Psoas muscle (tissue), 7 donors: ENCODE measurements at regions not wholly inside any gene's neighbourhood (a gene's known extent, or its start where the extent isn't known, plus 50 kb on each side); places are given as distances from the start of the nearest gene placed in this dataset.

Source experiments
- ATAC-seq, 4 donors: fragments of 200-7000 bp; cut with Tn5 transposase; one replicate each; pipeline ENCODE4 v1.9.1; 2020; ENCODE audit warnings: moderate library complexity in 3 of 4, mild to moderate bottlenecking in 2 of 4
- DNase-seq, 2 donors: peaks; one replicate each; pipeline ENCODE4 v3.0.0-alpha.2; 2020
- H3K27ac ChIP-seq: fragments of 200-600 bp; one replicate; pipeline ENCODE4 v1.8.0; 2022
- H3K27me3 ChIP-seq, 3 donors: fragments of 200-600 bp in 1 of 3; one replicate each; pipeline versions ENCODE4 v1.6.1 to v1.8.0; 2013 to 2022; ENCODE audit warnings: low read length in 2 of 3, mild to moderate bottlenecking in 2 of 3, moderate library complexity in 1 of 3; ENCODE audit not compliant: insufficient read depth in 3 of 3
- H3K36me3 ChIP-seq, 2 donors: fragments of 200-600 bp in 1 of 2; one replicate each; pipeline versions ENCODE4 v1.6.1 to v1.8.0; 2013 to 2022; ENCODE audit warnings: low read depth in 1 of 2, mild to moderate bottlenecking in 1 of 2, moderate library complexity in 1 of 2; ENCODE audit not compliant: insufficient read depth in 1 of 2
- H3K4me1 ChIP-seq: fragments of 200-600 bp; one replicate; pipeline ENCODE4 v1.8.0; 2022
- H3K4me3 ChIP-seq: fragments of 200-600 bp; one replicate; pipeline ENCODE4 v1.8.0; 2022; ENCODE audit warnings: mild to moderate bottlenecking
- H3K9me3 ChIP-seq: fragments of 200-600 bp; one replicate; pipeline ENCODE4 v1.8.0; 2022
- WGBS, 3 donors: extraction: QIAGEN DNeasy Blood & Tissue Kit; methylation state at CpG; one replicate each; pipeline versions ENCODE4 v1.1.6 to v1.1.7; 2013; 5-methylcytosine and 5-hydroxymethylcytosine counted together
- intact Hi-C, 2 donors: fragments of 100-400 bp; cut with DNase I; formaldehyde crosslinking; loops; one replicate each; pipeline versions ENCODE4 v1.11.0 to v1.14.2; 2022
- TF ChIP-seq, protein P1 (sequence below): fragments of 200-600 bp; IDR thresholded peaks from one replicate; pipeline ENCODE4 v1.8.0; 2022; ENCODE audit warnings: antibody characterized with exemption
- donor health status: healthy with polysubstance abuse.
- donor health status: DM: no; HTN: no; CAD: no; lungs with moderate emphysema.
- donor health status: Bipolar disorder and iron deficiency.
- donor health status: healthy.
- donor health status: DM: yes; HTN: yes; CAD: no.
- donor health status: DM: no; HTN: no; CAD: no.
- donor health status: DM: yes; HTN: yes; CAD: no.

- Histone ChIP-seq H3K36me3 (no peaks in the 10 kb centered on the region), H3K27ac (no peak overlapping the region), H3K4me1 (no peaks in the 10 kb centered on the region), H3K27me3 (no peaks in the 10 kb centered on the region), H3K9me3 (no peaks in the 10 kb centered on the region), H3K4me3 (no peak overlapping the region)
- ATAC-seq = no peak
- 75 to 81% (median 77%) methylated on average over 5 of the region's 5 CpGs for WGBS, 3 donors
- DNase-seq = no peak
- TF ChIP-seq, protein P1, sequence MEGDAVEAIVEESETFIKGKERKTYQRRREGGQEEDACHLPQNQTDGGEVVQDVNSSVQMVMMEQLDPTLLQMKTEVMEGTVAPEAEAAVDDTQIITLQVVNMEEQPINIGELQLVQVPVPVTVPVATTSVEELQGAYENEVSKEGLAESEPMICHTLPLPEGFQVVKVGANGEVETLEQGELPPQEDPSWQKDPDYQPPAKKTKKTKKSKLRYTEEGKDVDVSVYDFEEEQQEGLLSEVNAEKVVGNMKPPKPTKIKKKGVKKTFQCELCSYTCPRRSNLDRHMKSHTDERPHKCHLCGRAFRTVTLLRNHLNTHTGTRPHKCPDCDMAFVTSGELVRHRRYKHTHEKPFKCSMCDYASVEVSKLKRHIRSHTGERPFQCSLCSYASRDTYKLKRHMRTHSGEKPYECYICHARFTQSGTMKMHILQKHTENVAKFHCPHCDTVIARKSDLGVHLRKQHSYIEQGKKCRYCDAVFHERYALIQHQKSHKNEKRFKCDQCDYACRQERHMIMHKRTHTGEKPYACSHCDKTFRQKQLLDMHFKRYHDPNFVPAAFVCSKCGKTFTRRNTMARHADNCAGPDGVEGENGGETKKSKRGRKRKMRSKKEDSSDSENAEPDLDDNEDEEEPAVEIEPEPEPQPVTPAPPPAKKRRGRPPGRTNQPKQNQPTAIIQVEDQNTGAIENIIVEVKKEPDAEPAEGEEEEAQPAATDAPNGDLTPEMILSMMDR = no peak
- intact Hi-C loops = no loop called here
Measured at GRCh38 chr6:125564941-125565340, 184.5 kb upstream of the HEY2 start.

DNA sequence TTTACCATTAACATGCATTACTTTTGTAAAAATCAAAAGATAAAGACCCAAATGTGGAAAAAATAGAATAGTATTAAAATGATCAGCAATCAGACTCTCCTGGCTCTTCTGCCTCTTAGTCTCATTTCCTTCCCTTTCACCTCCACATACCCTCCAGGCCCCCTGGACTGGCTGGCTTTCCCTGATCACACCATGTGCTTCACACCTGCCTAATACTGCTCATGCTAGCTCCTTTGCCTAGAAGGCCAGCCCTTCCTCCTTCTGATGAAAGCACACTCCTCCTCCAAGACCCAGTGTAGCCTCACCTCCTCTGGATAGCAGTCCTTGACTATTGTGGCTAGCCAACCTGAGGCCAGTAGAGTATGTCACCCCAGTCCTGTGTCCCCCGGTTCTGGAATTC lies 182.0 kb upstream of the HEY2 start:
- ATAC-seq (no peak), DNase-seq (no peak)
- no peaks in the 10 kb centered on the region for H3K27me3 ChIP-seq
- no peak overlapping the region for H3K4me3 ChIP-seq
- H3K4me1 ChIP-seq = no peaks in the 10 kb centered on the region
- intact Hi-C loops = no loop called here
- H3K27ac ChIP-seq = no peak overlapping the region
- no peaks in the 10 kb centered on the region for H3K36me3 ChIP-seq
- TF ChIP-seq, protein P1 = no peak
- WGBS, 3 donors = 90 to 96% (median 92%) methylated on average over 1 of the region's 1 CpG
- no peaks in the 10 kb centered on the region for H3K9me3 ChIP-seq

DNA sequence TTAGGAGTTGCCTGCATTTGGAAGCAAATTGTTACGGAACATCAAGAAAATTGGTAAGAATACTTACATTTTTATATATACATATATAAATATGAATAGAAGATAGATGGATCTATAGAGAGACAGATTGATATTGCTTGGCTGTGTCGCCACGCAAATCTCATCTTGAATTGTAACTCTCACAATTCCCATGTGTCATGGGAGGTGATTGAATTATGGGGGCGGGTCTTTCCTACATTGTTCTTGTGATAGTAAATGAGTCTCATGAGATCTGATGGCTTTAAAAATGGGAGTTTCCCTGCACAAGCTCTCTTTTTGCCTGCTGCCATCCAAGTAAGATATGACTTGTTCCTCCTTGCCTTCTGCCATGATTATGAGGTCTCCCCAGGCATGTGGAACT lies 180.8 kb upstream of the HEY2 start:
- no peak overlapping the region for H3K4me3 ChIP-seq
- DNase-seq (no peak), ATAC-seq (no peak)
- TF ChIP-seq, protein P1 = no peak
- H3K4me1 ChIP-seq = no peaks in the 10 kb centered on the region
- H3K27ac ChIP-seq = no peak overlapping the region
- H3K27me3 ChIP-seq = no peaks in the 10 kb centered on the region
- intact Hi-C loops = no loop called here
- 90 to 93% (median 92%) methylated on average over 4 of the region's 4 CpGs for WGBS, 3 donors
- H3K36me3 ChIP-seq = no peaks in the 10 kb centered on the region
- no peaks in the 10 kb centered on the region for H3K9me3 ChIP-seq

DNA sequence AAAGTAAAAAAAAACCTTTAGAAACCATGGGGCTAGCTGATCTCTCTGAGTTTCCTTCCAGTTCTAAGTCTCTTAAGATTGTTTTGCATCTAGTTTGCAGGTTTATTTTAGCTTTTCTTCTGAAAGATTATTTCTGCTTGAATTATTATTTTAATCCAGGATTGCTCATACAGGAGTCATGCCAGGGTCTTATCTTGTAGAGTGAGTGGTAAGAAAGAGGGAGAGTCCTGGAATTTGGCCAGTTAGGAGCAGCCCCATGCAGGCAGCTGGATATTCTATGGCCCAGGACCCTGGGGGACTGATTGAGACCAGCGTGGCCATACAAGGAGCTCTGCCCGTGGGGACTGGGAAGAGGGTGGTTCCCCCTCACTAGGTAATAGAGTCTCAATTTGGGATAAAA lies 178.9 kb upstream of the HEY2 start:
- no peaks in the 10 kb centered on the region for H3K36me3 ChIP-seq
- no peak overlapping the region for H3K27ac ChIP-seq
- WGBS, 3 donors = 62 to 66% (median 62%) methylated on average over 2 of the region's 2 CpGs
- ATAC-seq (no peak), DNase-seq (no peak)
- TF ChIP-seq, protein P1 = no peak
- H3K9me3 ChIP-seq = no peaks in the 10 kb centered on the region
- no peaks in the 10 kb centered on the region for H3K27me3 ChIP-seq
- intact Hi-C loops = no loop called here
- no peaks in the 10 kb centered on the region for H3K4me1 ChIP-seq
- no peak overlapping the region for H3K4me3 ChIP-seq

GRCh38 chr6:125571207-125571755 lies 178.2 kb upstream of the HEY2 start:
- no peak for ATAC-seq

More at GRCh38 chr6:125571207-125571755, 178.2 kb upstream of the HEY2 start:
- no peak overlapping the region for H3K4me3 ChIP-seq
- 89 to 92% (median 90%) methylated on average over 2 of the region's 2 CpGs for WGBS, 3 donors
- H3K27me3 ChIP-seq = no peaks in the 10 kb centered on the region
- no peaks in the 10 kb centered on the region for H3K36me3 ChIP-seq
- no peaks in the 10 kb centered on the region for H3K9me3 ChIP-seq
- TF ChIP-seq, protein P1 = no peak
- no peak for DNase-seq
- intact Hi-C loops = no loop called here
- H3K27ac ChIP-seq = no peak overlapping the region
- H3K4me1 ChIP-seq = no peaks in the 10 kb centered on the region
